ENCODE measurements at regions not wholly inside any gene's neighbourhood (a gene's known extent, or its start where the extent isn't known, plus 50 kb on each side); places are given as distances from the start of the nearest gene placed in this dataset.

- Histone ChIP-seq H3K36me3 (ENCODE audit: low read depth) (no peaks in the 10 kb centered on the region), H3K4me1 (ENCODE audit: low read depth) (no peaks in the 10 kb centered on the region), H3K9me3 (peaks cover 2% of the 10 kb centered on the region), H3K4me3 (no peak overlapping the region)
- intact Hi-C loops (cut with DNase I, micrococcal nuclease) = no loop called here
- ATAC-seq = no peak
- no peak for DNase-seq
- no peak for TF ChIP-seq CTCF (IDR thresholded peaks at IDR 0.05)
These were observed 61.7 kb upstream of the C14orf180 start for GRCh38 chr14:104517867-104518266.

- intact Hi-C loops (cut with DNase I, micrococcal nuclease) = no loop called here
- DNase-seq = no peak
- no peak overlapping the region for H3K4me3 ChIP-seq
- peaks cover 2% of the 10 kb centered on the region for H3K9me3 ChIP-seq
- no peaks in the 10 kb centered on the region for H3K4me1 ChIP-seq (ENCODE audit: low read depth)
- no peak for TF ChIP-seq CTCF (IDR thresholded peaks at IDR 0.05)
- no peak for ATAC-seq
- H3K36me3 ChIP-seq (ENCODE audit: low read depth) = no peaks in the 10 kb centered on the region
These were observed 60.8 kb upstream of the C14orf180 start for GRCh38 chr14:104518659-104519350.

- Histone ChIP-seq H3K4me1 (ENCODE audit: low read depth) (no peaks in the 10 kb centered on the region), H3K9me3 (peaks cover 2% of the 10 kb centered on the region), H3K36me3 (ENCODE audit: low read depth) (no peaks in the 10 kb centered on the region), H3K4me3 (no peak overlapping the region)
- TF ChIP-seq CTCF (IDR thresholded peaks at IDR 0.05) = no peak
- intact Hi-C loops (cut with DNase I, micrococcal nuclease) = no loop called here
- DNase-seq (no peak), ATAC-seq (no peak)
These were observed 59.8 kb upstream of the C14orf180 start for GRCh38 chr14:104519721-104520120.

- TF ChIP-seq CTCF (IDR thresholded peaks at IDR 0.05) = no peak
- Histone ChIP-seq H3K9me3 (peaks cover 2% of the 10 kb centered on the region), H3K4me1 (ENCODE audit: low read depth) (no peaks in the 10 kb centered on the region), H3K4me3 (no peak overlapping the region), H3K36me3 (ENCODE audit: low read depth) (no peaks in the 10 kb centered on the region)
- intact Hi-C loops (cut with DNase I, micrococcal nuclease) = no loop called here
- no peak for DNase-seq
- no peak for ATAC-seq
These were observed 58.7 kb upstream of the C14orf180 start for GRCh38 chr14:104520620-104521410.

GRCh38 chr14:104521816-104522745 lies 57.5 kb upstream of the C14orf180 start:
- ATAC-seq (no peak), DNase-seq (no peak)
- Histone ChIP-seq H3K4me1 (ENCODE audit: low read depth) (no peaks in the 10 kb centered on the region), H3K9me3 (peaks cover 2% of the 10 kb centered on the region), H3K36me3 (ENCODE audit: low read depth) (no peaks in the 10 kb centered on the region), H3K4me3 (no peak overlapping the region)
- TF ChIP-seq CTCF (IDR thresholded peaks at IDR 0.05) = no peak
- intact Hi-C loops (cut with DNase I, micrococcal nuclease) = no loop called here

Data from mucosa of descending colon (tissue), 3 donors.